Transverse colon (tissue), 4 donors: ENCODE measurements at regions not wholly inside any gene's neighbourhood (a gene's known extent, or its start where the extent isn't known, plus 50 kb on each side); places are given as distances from the start of the nearest gene placed in this dataset.
"Not testable (repeated sequence)": the region's sequence is repeated elsewhere in the genome, so short reads cannot be mapped to it uniquely, and the experiment has no call there.

Source experiments
- DNase-seq: peaks from one replicate; pipeline ENCODE4 v3.0.0-alpha.2; 2019
- H3K27ac ChIP-seq, 4 donors: fragments of 200-600 bp; sonication (generic); 2 replicates each; pipeline ENCODE4 v1.5.1; 2016 to 2018; ENCODE audit warnings: inconsistent platforms in 4 of 4
- H3K27me3 ChIP-seq: fragments of 200-600 bp; sonication (generic); 2 replicates; pipeline ENCODE4 v1.5.1; 2017; ENCODE audit warnings: inconsistent platforms
- H3K36me3 ChIP-seq, 4 donors: fragments of 200-600 bp; sonication (generic); 2 replicates each; pipeline ENCODE4 v1.5.1; 2017 to 2019; ENCODE audit warnings: inconsistent platforms in 4 of 4
- H3K4me1 ChIP-seq, 4 donors: fragments of 200-600 bp; sonication (generic); 2 replicates each; pipeline ENCODE4 v1.5.1; 2017 to 2020; ENCODE audit warnings: inconsistent platforms in 4 of 4
- H3K4me3 ChIP-seq, 4 donors: fragments of 200-600 bp; sonication (generic); 1 replicate in 1 of 4; 2 replicates in 3 of 4; pipeline versions ENCODE4 v1.5.1 to v1.6.1; 2017 to 2019; ENCODE audit warnings: inconsistent platforms in 4 of 4
- H3K9me3 ChIP-seq, 2 donors: fragments of 200-600 bp; sonication (generic); 2 replicates each; pipeline ENCODE4 v1.5.1; 2017 to 2019; ENCODE audit warnings: inconsistent platforms in 2 of 2
- WGBS, 2 donors: methylation state at CpG; one replicate each; pipeline ENCODE4 v1.1.5; 2018; ENCODE audit warnings: low coverage in 1 of 2; 5-methylcytosine and 5-hydroxymethylcytosine counted together
- in situ Hi-C, 4 donors: fragments of 200-750 bp; cut with MboI; loops; one replicate each; pipeline versions ENCODE4 v1.15.0 to v1.15.1; 2017; ENCODE audit warnings: low sequenced_read_pairs in 3 of 4, low pct_ligation_motif_present in 1 of 4, low pct_unique_long_range_greater_than_20kb in 1 of 4
- intact Hi-C: fragments of 100-400 bp; cut with DNase I; formaldehyde crosslinking; loops from one replicate; pipeline ENCODE4 v1.15.1; 2023; ENCODE audit warnings: low total_unique reads

DNA sequence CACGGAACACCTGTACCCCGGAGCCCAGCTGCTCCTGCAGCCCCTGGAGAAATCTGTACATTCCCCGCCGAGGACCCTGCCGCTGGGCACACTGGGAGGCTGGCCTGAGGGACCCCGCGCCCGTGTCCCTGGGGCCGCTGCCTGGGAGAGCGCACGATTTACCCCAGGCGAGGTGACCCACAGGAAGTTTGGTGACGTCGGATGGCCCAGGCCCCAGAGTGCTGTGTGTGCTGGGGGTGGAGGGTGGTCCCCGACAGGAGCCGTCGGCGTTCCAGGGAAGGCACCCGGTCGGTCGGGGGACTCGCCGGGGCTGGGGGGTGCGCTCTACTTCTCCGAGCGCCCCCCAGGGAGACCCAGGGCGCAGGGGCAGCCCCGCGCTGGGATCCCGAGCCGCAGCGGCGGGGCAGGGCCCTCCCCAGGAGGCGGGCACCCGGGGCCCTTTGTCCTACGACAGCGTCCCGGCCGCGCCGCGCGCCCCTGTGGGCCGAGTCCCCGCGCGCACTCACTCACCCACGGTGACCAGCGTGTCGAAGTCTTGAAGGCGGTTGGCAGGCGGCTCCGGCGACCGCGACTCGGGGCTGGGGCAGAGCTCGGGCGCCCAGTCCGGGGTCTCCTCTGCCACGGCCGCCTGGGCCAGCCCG, 167.9 kb upstream of the PRKX start:
- in situ Hi-C loops, DNase-seq, H3K4me1 ChIP-seq, H3K27me3 ChIP-seq, H3K4me3 ChIP-seq, H3K36me3 ChIP-seq, H3K27ac ChIP-seq, intact Hi-C loops, H3K9me3 ChIP-seq: not testable (repeated sequence)
- whole genome bisulfite sequencing, 2 donors, result no CpG with 5 or more reads among the region's 63 CpGs

DNA sequence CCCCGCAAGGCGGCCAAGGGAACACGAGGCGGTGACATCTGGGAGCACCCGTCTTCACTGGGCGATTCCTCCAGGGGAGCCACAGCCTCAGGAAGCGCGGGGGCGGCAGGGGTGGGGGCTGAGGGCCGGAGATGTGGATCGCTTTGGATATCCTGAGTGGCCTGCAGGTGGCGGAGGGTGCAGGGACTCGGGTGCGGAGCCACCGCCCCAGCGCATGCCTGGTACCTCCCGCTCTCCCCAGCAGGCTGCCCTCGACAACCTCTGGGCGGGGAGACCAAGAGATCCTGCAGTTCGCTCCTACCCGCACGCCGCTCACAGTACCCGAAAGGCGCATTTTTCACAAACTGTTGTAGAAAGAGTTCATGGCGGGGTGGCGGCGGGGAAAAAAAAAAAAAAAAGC, 162.9 kb upstream of the PRKX start:
- DNase-seq, H3K27me3 ChIP-seq, intact Hi-C loops, H3K4me1 ChIP-seq, H3K27ac ChIP-seq, H3K4me3 ChIP-seq, H3K36me3 ChIP-seq, in situ Hi-C loops, H3K9me3 ChIP-seq: not testable (repeated sequence)
- no CpG with 5 or more reads among the region's 28 CpGs for WGBS, 2 donors

DNA sequence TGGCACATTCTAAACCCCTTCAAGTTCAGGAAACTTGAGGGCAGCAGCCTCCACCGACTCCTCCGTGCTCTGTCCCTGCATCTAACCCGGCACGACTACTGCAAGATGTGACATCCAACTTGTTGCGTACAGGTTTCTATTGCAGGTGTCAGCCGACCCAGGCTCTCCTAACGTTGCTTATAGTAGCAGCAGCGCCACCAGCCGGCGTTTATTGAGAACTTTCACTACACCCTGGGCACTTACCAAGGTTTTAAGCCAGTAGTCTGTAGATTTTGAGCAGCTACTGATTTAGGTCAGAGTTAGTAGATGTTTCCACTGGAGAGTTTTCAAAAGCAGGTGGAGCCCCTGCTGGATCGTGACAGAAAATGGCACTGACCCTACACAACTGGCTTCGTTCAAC, 162.2 kb upstream of the PRKX start:
- DNase-seq, H3K4me3 ChIP-seq, H3K36me3 ChIP-seq, H3K27me3 ChIP-seq, H3K9me3 ChIP-seq, H3K4me1 ChIP-seq, in situ Hi-C loops, intact Hi-C loops, H3K27ac ChIP-seq: not testable (repeated sequence)
- WGBS, 2 donors, result no CpG with 5 or more reads among the region's 12 CpGs

DNA sequence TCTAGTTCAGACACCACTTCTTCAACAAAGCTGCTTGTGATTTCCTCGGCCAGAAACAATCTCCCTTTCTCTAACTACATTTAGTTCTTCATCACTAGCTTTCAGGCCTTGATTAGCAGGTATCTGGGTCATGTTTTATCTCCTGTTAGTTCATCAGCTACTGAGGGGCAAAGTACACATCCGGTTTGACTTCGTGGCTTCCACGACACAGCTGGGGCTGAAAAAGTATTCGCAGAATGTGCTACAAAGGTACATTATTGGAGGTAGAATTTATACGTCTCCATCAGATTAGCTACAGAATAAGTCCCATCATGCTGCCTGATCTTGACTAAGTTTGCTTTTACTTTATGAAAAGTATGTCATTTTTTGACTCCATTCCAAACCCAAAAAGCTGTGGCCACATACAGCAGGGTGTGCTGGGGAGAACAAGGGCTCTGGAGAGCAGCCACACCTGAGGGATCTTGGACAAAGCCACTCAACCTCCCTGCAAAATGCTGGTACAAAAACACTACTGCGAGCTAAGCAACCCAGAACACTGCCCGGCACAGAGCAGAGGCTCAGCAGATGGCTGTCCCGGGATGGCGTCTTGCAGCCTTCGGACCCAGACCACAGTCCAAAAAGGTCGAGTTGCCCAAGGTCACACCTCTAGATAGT, 158.9 kb upstream of the PRKX start:
- intact Hi-C loops, H3K9me3 ChIP-seq, H3K27me3 ChIP-seq, H3K27ac ChIP-seq, in situ Hi-C loops, H3K36me3 ChIP-seq, DNase-seq, H3K4me3 ChIP-seq, H3K4me1 ChIP-seq: not testable (repeated sequence)
- 63 to 100% methylated on average over 1 to 6 of the region's 12 CpGs for WGBS, 2 donors

DNA sequence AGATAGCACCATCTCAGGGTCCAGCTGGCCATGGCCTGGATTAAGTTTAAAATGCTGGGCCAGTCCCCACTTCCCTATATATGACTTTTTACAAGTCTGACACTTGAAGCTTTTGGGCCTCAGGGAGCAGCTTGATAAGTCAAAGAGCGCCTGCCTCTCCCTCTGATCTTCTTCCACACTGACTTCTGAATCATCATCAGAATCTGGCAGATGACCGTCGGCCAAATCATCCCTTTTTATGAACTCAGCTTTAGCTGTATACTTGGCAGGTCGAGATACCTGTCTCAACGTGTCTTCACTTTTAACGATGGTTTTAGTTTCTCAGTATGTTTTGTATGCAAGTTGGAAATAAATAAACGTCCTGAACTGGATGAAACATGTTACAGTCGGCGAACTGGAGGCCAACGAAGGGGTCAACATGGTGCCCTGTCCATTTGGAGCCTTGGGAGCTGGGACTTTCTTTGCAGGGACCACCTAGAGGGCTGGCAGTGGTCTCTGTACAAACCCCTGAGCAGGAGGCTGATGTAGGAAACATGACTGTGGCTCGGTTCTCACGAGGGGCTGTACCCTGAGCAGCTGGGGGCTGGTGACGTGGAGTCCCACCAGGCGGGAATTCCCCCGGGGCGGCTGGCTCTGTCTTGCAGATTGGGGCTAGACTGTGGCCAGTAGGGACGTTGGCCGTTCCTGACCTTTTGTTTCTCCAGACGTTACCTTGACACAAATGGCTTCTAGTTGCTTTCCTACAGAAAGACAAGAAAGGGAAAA, 153.8 kb upstream of the PRKX start:
- in situ Hi-C loops, H3K4me3 ChIP-seq, H3K9me3 ChIP-seq, H3K4me1 ChIP-seq, H3K36me3 ChIP-seq, intact Hi-C loops, DNase-seq, H3K27me3 ChIP-seq, H3K27ac ChIP-seq: not testable (repeated sequence)
- 100% methylated on average over 2 of the region's 19 CpGs; no CpG with 5 or more reads in 1 of the 2 donors for WGBS, 2 donors

DNA sequence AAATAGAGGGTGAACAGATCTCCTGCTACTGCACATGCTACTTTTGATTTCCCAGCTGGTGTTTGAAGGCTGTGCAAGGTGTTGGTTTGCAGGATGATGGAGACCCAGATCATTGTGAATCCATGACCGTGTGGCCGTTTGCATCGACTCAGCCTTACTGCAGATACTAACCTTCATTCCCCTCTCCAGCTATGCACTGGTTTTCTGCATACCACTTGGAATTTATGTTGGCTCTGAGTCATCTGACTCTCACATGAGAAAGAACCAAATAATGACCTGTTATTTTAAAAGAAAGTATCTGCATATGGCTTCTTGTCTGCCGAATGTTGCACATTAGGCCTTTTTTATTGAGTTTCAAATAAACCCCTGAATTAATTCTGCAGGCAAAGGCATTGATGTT, 144.9 kb upstream of the PRKX start:
- no CpG with 5 or more reads among the region's 4 CpGs for WGBS, 2 donors
- in situ Hi-C loops, result not testable (repeated sequence)

DNA sequence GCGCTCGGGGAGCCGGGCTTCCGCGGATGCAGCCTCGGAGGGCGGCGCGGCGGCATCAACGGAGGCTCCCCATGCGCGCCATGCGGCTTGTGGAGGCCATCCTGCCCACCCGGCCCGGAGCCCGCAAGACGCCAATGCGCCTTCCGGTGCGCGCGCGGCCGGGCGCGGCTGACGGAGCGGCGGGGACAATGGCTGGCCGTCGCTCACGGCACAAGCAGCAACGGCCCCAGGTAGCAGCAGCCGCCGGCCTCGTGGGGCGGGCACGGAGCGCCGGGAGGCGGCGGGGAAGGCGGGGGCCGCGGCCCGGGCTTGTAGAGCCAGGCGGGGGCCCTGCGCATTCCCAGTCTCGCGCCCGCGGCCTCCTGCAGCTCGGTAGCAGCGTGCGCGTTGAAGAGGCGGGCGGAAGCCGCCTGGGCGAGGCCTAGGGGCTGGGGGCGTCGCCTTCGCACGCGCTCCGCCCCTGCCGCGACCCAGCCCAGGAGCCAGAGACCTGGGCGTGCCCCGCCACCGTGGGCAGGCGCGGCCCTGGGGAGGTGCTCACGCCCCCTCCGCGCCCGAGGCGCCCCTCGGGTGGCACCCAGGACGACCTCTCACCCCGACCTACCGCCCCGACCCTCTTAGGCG, 130.2 kb upstream of the PRKX start:
- intact Hi-C loops, H3K9me3 ChIP-seq, H3K36me3 ChIP-seq, DNase-seq, H3K4me1 ChIP-seq, H3K27me3 ChIP-seq, in situ Hi-C loops: not testable (repeated sequence)
- H3K4me3 ChIP-seq, result peak overlapping the region in 2 of 4 donors; percentile 37 to 56
- H3K27ac ChIP-seq, result peak overlapping the region in 1 of 4 donors; percentile 53
- WGBS, 2 donors, result no CpG with 5 or more reads among the region's 85 CpGs

More for the DNA sequence above, 144.9 kb upstream of the PRKX start:
- H3K9me3 ChIP-seq, H3K4me3 ChIP-seq, H3K27me3 ChIP-seq, intact Hi-C loops, H3K36me3 ChIP-seq, H3K27ac ChIP-seq, DNase-seq, H3K4me1 ChIP-seq: not testable (repeated sequence)

DNA sequence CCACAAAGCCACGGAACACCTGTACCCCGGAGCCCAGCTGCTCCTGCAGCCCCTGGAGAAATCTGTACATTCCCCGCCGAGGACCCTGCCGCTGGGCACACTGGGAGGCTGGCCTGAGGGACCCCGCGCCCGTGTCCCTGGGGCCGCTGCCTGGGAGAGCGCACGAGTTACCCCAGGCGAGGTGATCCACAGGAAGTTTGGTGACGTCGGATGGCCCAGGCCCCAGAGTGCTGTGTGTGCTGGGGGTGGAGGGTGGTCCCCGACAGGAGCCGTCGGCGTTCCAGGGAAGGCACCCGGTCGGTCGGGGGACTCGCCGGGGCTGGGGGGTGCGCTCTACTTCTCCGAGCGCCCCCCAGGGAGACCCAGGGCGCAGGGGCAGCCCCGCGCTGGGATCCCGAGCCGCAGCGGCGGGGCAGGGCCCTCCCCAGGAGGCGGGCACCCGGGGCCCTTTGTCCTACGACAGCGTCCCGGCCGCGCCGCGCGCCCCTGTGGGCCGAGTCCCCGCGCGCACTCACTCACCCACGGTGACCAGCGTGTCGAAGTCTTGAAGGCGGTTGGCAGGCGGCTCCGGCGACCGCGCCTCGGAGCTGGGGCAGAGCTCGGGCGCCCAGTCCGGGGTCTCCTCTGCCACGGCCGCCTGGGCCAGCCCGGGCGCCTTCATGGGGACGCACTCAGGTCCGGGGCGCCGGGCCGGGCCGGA, 129.5 kb upstream of the PRKX start:
- Histone ChIP-seq H3K27ac (peak overlapping the region in 1 of 4 donors; percentile 53), H3K4me3 (peak overlapping the region in 2 of 4 donors; percentile 37 to 56)
- no CpG with 5 or more reads among the region's 70 CpGs for WGBS, 2 donors
- H3K9me3 ChIP-seq, H3K4me1 ChIP-seq, H3K36me3 ChIP-seq, in situ Hi-C loops, intact Hi-C loops, H3K27me3 ChIP-seq: not testable (repeated sequence)
- peak; percentile 34 for DNase-seq

DNA sequence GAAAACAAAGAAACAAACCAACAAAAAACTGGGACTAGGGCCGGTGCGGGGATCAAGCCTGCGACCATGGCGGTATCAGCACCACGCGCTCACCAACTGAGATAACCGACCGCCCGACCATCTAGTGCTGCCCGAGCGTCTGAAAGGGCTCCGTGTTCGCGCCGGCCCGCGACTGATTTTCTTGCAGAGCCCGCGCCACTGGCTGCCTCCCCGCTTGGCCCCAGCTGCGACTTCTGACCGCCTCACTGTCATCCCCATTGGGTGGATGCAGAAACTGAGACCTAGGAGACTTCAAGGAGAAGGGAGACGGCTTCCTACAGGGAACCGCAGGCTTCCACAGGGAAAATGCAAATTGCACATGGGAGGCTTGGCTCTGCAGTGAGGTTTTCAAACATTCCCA, 125.3 kb upstream of the PRKX start:
- H3K4me3 ChIP-seq, H3K36me3 ChIP-seq, DNase-seq, H3K27ac ChIP-seq, intact Hi-C loops, H3K9me3 ChIP-seq, H3K4me1 ChIP-seq, in situ Hi-C loops, H3K27me3 ChIP-seq: not testable (repeated sequence)
- no CpG with 5 or more reads among the region's 24 CpGs for WGBS, 2 donors

DNA sequence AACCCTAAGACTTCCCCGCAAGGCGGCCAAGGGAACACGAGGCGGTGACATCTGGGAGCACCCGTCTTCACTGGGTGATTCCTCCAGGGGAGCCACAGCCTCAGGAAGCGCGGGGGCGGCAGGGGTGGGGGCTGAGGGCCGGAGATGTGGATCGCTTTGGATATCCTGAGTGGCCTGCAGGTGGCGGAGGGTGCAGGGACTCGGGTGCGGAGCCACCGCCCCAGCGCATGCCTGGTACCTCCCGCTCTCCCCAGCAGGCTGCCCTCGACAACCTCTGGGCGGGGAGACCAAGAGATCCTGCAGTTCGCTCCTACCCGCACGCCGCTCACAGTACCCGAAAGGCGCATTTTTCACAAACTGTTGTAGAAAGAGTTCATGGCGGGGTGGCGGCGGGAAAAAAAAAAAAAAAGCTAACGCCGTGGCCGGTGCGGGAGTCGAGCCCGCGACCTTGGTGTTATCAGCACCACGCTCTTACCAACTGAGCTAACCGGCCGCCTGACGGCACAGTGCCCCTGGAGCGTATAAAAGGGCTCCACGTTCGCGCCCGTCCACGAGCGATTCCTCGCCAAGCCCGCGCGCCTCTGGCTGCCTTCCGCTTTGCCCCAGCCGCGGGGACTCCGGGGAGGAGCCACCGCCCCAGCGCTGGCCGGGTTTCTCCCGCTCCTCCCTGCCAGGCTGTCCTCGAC, 124.7 kb upstream of the PRKX start:
- H3K27me3 ChIP-seq, H3K27ac ChIP-seq, intact Hi-C loops, H3K4me1 ChIP-seq, in situ Hi-C loops, H3K36me3 ChIP-seq, DNase-seq, H3K4me3 ChIP-seq, H3K9me3 ChIP-seq: not testable (repeated sequence)
- WGBS, 2 donors, result 97% methylated on average over 12 of the region's 58 CpGs; no CpG with 5 or more reads in 1 of the 2 donors
